Osteocyte (in vitro differentiated cells): ENCODE measurements at regions not wholly inside any gene's neighbourhood (a gene's known extent, or its start where the extent isn't known, plus 50 kb on each side); places are given as distances from the start of the nearest gene placed in this dataset.
A peak's percentile ranks its signal among the peaks of the same experiment; 100 is the strongest.

Experiments
- DNase-seq: peaks from one replicate; pipeline ENCODE4 v3.0.0; 2021; ENCODE audit warnings: mixed read lengths; ENCODE audit not compliant: unreplicated experiment; ENCODE audit errors: extremely low spot score
- H3K27ac Mint-ChIP-seq: one replicate; pipeline ENCODE4 v1.8.0; 2021; ENCODE audit warnings: mild to moderate bottlenecking, mixed read lengths; ENCODE audit not compliant: unreplicated experiment
- H3K27me3 Mint-ChIP-seq: one replicate; pipeline ENCODE4 v1.8.0; 2021; ENCODE audit warnings: mixed read lengths; ENCODE audit not compliant: unreplicated experiment
- H3K36me3 Mint-ChIP-seq: one replicate; pipeline ENCODE4 v1.8.0; 2021; ENCODE audit warnings: mixed read lengths; ENCODE audit not compliant: unreplicated experiment
- H3K4me1 Mint-ChIP-seq: one replicate; pipeline ENCODE4 v1.8.0; 2021; ENCODE audit warnings: mixed read lengths; ENCODE audit not compliant: unreplicated experiment
- H3K4me3 Mint-ChIP-seq: one replicate; pipeline ENCODE4 v1.8.0; 2021; ENCODE audit warnings: mild to moderate bottlenecking, moderate library complexity, mixed read lengths; ENCODE audit not compliant: unreplicated experiment
- H3K9me3 Mint-ChIP-seq: one replicate; pipeline ENCODE4 v1.8.0; 2021; ENCODE audit warnings: mixed read lengths; ENCODE audit not compliant: unreplicated experiment
- CTCF ChIP-seq: fragments of 200-600 bp; sonication (generic); IDR thresholded peaks from 2 replicates; pipeline ENCODE4 v1.5.0; 2021; ENCODE audit warnings: antibody characterized with exemption, mild to moderate bottlenecking, moderate library complexity

- H3K36me3 Mint-ChIP-seq, result peaks cover 2% of the 10 kb centered on the region
- H3K27me3 Mint-ChIP-seq, result no peaks in the 10 kb centered on the region
- DNase-seq, result no peak
- no peak overlapping the region for H3K4me3 Mint-ChIP-seq
- TF ChIP-seq CTCF, result no peak
- no peak overlapping the region for H3K27ac Mint-ChIP-seq
- H3K9me3 Mint-ChIP-seq, result no peaks in the 10 kb centered on the region
- peaks cover 66% of the 10 kb centered on the region for H3K4me1 Mint-ChIP-seq
Measured at GRCh38 chr16:87145181-87146176, 171.7 kb downstream of the C16orf95 start.

- Mint-ChIP-seq H3K36me3 (peaks cover 2% of the 10 kb centered on the region), H3K9me3 (no peaks in the 10 kb centered on the region), H3K27ac (no peak overlapping the region), H3K4me1 (peaks cover 66% of the 10 kb centered on the region), H3K4me3 (no peak overlapping the region), H3K27me3 (no peaks in the 10 kb centered on the region)
- no peak for TF ChIP-seq CTCF
- no peak for DNase-seq
Measured at GRCh38 chr16:87146676-87147075, 170.5 kb downstream of the C16orf95 start.

GRCh38 chr16:87149051-87149450 is 168.1 kb downstream of the C16orf95 start:
- Mint-ChIP-seq H3K4me3 (no peak overlapping the region), H3K36me3 (peaks cover 2% of the 10 kb centered on the region), H3K27me3 (no peaks in the 10 kb centered on the region), H3K4me1 (peaks cover 46% of the 10 kb centered on the region), H3K9me3 (no peaks in the 10 kb centered on the region), H3K27ac (peak overlapping the region; percentile 29)
- TF ChIP-seq CTCF, result no peak
- DNase-seq, result no peak

- Mint-ChIP-seq H3K9me3 (no peaks in the 10 kb centered on the region), H3K36me3 (peaks cover 2% of the 10 kb centered on the region), H3K27ac (peak overlapping the region; percentile 67), H3K4me1 (peaks cover 34% of the 10 kb centered on the region), H3K4me3 (no peak overlapping the region), H3K27me3 (no peaks in the 10 kb centered on the region)
- TF ChIP-seq CTCF, result no peak
- no peak for DNase-seq
Measured at GRCh38 chr16:87150262-87150661, 166.9 kb downstream of the C16orf95 start.

GRCh38 chr16:87150681-87151280 is 166.4 kb downstream of the C16orf95 start:
- H3K36me3 Mint-ChIP-seq, result peaks cover 2% of the 10 kb centered on the region
- H3K4me1 Mint-ChIP-seq, result peaks cover 32% of the 10 kb centered on the region
- no peak for TF ChIP-seq CTCF
- no peak for DNase-seq
- H3K27ac Mint-ChIP-seq, result peak overlapping the region; percentile 67
- H3K4me3 Mint-ChIP-seq, result no peak overlapping the region
- H3K9me3 Mint-ChIP-seq, result no peaks in the 10 kb centered on the region
- no peaks in the 10 kb centered on the region for H3K27me3 Mint-ChIP-seq
